Tibial nerve (tissue), 3 donors: ENCODE measurements at regions not wholly inside any gene's neighbourhood (a gene's known extent, or its start where the extent isn't known, plus 50 kb on each side); places are given as distances from the start of the nearest gene placed in this dataset.

Experiments
- CTCF ChIP-seq, 5 experiments: fragments of 200-600 bp in 3 of 5; fragments of 450-650 bp in 2 of 5; sonication (generic) in 3 of 5; IDR thresholded peaks; one replicate each; pipeline ENCODE4 v1.5.1; 2016 to 2019; ENCODE audit warnings: antibody characterized with exemption in 5 of 5, mild to moderate bottlenecking in 3 of 5, moderate library complexity in 2 of 5
- POLR2A ChIP-seq, 2 donors: fragments of 450-650 bp; IDR thresholded peaks; one replicate each; pipeline ENCODE4 v1.6.1; 2017; ENCODE audit warnings: antibody characterized with exemption in 2 of 2, mild to moderate bottlenecking in 2 of 2, moderate library complexity in 2 of 2

DNA sequence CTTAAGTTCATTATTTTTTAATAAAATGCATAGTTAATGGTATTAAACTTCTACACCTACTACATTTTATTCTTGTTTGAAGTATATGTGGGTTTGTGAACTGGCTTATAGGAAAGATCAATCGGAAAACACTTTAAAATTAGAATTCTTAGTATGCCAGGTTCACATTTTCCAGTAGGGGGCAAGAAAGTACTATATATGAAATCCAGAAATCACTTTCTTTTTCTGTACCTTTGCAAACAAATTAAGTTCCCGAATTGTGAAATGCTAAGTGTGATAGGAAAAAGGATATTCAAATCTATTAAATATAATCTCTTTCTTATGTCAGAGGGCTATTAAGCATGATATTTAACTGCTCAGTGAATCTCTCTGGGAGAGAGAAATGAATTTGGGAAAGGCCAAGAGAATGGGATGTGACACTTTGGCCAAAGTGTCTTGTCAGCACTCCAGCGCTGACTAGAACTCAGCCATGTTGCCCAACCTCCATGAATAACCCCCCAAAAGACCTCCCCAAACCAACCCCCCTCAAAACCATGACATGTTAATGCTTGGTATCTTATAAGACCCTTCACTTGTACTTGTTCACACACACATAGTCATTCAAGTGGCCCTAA is 122.6 kb upstream of the SLC10A2 start:
- TF ChIP-seq CTCF (IDR thresholded peaks at IDR 0.05) (peak; percentile 19 to 40 (median 29)), POLR2A (IDR thresholded peaks at IDR 0.05) (no peak)
